Endothelial cell of hepatic sinusoid (primary cell): ENCODE measurements at regions not wholly inside any gene's neighbourhood (a gene's known extent, or its start where the extent isn't known, plus 50 kb on each side); places are given as distances from the start of the nearest gene placed in this dataset.
"Not testable (repeated sequence)": the region's sequence is repeated elsewhere in the genome, so short reads cannot be mapped to it uniquely, and the experiment has no call there.

Experiments used
- in situ Hi-C: cut with HindIII; loops from 2 replicates; pipeline ENCODE4 v1.10.0; 2017; ENCODE audit warnings: low sequenced_read_pairs

DNA sequence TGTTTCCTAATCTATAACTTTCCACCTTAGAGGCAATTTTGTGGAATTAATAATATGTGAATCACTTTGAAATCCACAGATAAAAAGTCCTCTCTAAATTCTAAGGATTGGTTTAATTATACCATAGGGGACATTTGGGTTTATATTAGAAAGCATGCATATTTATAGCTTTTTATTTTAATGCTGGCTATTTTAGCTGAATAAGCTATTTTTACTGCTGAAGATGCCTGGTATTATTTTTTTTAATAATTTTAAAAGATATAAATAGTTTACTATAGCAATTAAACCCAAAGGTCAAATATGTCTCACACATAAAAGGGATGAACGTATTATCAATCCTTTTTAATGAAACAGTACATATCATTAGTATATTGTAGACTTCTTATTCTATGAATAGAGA, 415.4 kb downstream of the MAGEB5 start:
- in situ Hi-C loops, result no loop called here

GRCh38 chrX:26613956-26614355, 398.0 kb downstream of the MAGEB5 start:
- in situ Hi-C loops, result no loop called here

GRCh38 chrX:26606971-26607370, 391.0 kb downstream of the MAGEB5 start:
- in situ Hi-C loops, result no loop called here

- in situ Hi-C loops, result no loop called here
Observed at GRCh38 chrX:26597981-26598380, 382.0 kb downstream of the MAGEB5 start.

GRCh38 chrX:26590849-26591248, 374.9 kb downstream of the MAGEB5 start:
- in situ Hi-C loops, result no loop called here

GRCh38 chrX:26586570-26586969, 370.6 kb downstream of the MAGEB5 start:
- in situ Hi-C loops, result no loop called here

DNA sequence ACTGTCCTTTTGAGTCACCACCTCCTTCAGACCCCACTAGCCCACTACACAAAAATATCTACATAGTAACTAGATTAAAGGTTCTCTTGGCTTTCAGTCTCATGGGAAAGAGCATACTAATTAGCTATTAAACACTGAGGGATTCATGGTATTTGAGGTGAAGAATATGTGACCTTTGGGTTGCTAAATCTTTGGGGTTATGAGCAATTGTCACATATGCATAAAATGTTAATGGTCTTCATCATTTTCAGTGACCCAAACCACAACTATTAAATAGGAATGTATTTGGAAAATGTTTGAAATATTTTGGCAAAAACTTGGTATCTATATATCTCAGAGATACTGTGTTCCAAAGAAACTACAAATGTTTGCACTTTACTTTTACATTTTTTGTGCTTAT, 365.1 kb downstream of the MAGEB5 start:
- in situ Hi-C loops, result no loop called here

GRCh38 chrX:26580021-26580420, 364.1 kb downstream of the MAGEB5 start:
- in situ Hi-C loops, result no loop called here

- in situ Hi-C loops, result no loop called here
Observed at GRCh38 chrX:26574234-26574633, 358.3 kb downstream of the MAGEB5 start.

- in situ Hi-C loops, result no loop called here
Observed at GRCh38 chrX:26562156-26562555, 346.2 kb downstream of the MAGEB5 start.

DNA sequence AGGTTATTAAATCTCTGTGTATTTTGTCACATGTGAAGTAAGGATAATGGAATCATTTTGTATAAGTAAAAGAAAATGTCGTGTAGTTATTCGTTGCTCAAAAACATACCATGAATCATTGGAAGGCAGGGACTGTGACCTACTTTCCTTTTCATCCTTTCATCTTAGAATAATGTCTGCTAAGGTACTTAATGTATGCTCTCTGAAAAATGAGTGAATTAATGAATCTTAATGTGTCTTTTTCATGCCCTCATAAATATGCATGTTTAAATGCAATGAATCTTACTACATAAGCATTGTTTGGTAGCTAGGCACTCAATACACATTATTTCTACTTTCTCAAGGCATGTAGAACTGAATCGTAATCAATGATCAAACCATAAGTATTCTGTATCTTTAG, 343.9 kb downstream of the MAGEB5 start:
- in situ Hi-C loops, result no loop called here

- in situ Hi-C loops, result no loop called here
Observed at GRCh38 chrX:26558719-26559386, 342.9 kb downstream of the MAGEB5 start.

DNA sequence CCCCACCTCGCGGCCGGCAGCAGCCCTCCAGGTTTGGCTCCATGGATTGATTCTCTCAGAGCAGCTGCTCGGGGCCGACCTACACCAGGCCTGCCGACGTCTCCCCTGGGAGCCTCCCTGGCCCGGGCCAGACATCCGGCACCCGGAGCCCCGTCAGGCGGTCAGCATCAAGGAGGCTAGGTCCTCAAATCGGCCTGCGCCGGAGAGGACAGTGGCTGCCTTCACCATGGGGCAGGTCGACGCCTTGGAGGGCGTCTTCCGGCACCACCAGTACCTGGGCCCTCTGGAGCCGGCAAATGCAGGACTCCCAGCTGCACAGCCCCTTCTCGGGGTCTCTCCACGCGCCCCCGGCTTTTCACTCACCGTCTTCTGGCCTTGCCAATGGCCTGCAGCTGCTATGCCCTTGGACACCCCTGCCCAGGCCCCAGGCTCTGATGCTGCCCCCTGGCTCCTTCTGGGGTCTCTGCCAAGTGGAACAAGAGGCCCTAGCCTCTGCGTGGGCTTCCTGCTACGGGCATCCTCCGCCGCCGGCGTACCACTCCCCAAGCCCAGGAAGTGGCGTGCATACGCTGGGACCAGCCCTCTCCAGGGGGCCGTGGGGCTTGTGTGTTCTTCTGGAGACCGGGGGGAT, 341.8 kb downstream of the MAGEB5 start:
- in situ Hi-C loops, result no loop called here

DNA sequence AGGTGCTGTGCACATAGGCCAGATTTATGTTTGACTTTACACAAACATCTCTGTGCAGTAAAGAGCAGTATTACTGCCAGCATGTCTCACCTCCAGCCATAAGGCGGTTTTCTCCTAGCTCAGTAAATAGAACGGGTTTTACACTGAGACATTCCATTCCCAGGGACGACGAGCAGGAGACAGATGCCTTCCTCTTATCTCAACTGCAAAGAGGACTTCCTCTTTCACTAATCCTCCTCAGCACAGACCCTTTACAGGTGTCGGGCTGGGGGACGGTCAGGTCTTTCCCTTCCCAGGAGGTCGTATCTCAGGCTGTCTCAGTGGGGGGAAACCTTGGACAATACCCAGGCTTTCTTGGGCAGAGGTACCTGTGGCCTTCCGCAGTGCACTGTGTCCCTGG, 309.8 kb downstream of the MAGEB5 start:
- in situ Hi-C loops, result not testable (repeated sequence)

GRCh38 chrX:26522501-26522900, 306.5 kb downstream of the MAGEB5 start:
- in situ Hi-C loops, result no loop called here

GRCh38 chrX:26511589-26512363, 295.8 kb downstream of the MAGEB5 start:
- in situ Hi-C loops, result no loop called here

DNA sequence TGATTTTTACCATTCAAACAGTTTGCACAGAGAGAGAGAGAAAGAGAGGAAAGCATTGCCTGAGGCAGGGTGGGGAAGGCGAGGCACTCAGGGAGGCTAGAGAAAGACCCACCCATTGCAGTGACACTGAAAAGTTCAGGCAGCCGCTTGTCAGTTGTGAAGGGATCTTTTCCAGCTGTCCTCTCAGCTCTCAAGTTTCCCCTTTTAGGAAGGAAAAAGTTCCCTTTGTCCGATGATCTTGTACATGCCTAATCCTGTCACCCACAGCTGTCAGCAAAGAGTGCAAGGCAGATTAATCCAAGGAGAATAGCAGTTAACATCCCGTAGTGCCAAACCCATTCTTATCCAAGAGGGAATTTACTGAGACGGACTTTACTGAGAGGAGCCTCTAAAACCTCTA, 255.0 kb downstream of the MAGEB5 start:
- in situ Hi-C loops, result no loop called here

DNA sequence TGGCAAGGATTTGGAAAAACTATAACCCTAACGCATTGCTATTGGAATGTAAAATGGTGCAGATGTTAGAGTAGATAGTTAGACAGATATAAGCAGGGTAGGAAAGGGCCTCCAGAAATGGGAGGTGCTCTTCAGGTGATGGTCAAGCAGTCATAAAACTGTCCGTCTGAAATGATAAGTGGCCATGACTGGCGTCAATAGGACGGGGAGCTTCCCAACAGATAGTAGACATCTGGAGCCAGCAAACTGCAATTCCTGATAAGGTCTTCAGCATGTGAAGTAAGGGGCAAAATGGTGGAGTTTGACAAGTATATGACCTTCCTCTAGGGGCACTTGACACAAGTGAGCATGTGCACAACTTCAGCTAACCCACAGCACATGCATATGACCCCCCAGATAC, 250.4 kb downstream of the MAGEB5 start:
- in situ Hi-C loops, result no loop called here

- in situ Hi-C loops, result no loop called here
Observed at GRCh38 chrX:26445288-26445687, 229.3 kb downstream of the MAGEB5 start.

- in situ Hi-C loops, result not testable (repeated sequence)
Observed at GRCh38 chrX:26444417-26444816, 228.4 kb downstream of the MAGEB5 start.

DNA sequence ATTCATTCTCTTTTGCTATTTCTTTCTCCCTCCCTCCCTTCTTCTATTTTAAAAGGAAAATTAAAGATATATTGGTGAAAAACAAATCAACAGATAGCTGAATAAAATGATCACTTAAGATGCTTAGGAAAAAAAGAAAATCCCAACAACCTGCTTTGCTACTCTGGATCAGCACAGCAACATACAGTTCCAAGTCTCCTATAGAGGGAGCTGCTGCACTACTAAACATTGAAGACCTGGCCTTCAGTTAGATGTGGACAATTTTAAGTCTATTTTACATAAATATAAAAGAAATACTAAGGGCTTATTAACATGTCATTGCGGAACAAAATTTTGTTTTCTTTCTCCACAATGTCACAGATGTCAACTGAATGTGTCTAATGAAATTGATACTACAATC, 226.4 kb downstream of the MAGEB5 start:
- in situ Hi-C loops, result no loop called here

GRCh38 chrX:26414534-26414933, 198.6 kb downstream of the MAGEB5 start:
- in situ Hi-C loops, result no loop called here
